K562 (cell line): ENCODE measurements at regions not wholly inside any gene's neighbourhood (a gene's known extent, or its start where the extent isn't known, plus 50 kb on each side); places are given as distances from the start of the nearest gene placed in this dataset.

Experiments
- ATAC-seq: fragments of 200-7000 bp; cut with Tn5 transposase; 3 replicates; pipeline ENCODE4 v1.9.1; 2020; ENCODE audit warnings: moderate library complexity
- BruUV-seq: library from RNA; stranded (reverse); fragments of 400-500 nt; replicated peaks from 2 replicates; lab custom pipeline; 2021; lab: Mats Ljungman, UMichigan
- CTCF ChIA-PET: fragments of 300-600 bp; formaldehyde crosslinking; extraction: SDS; loops from one replicate; lab custom pipeline; 2021; ENCODE audit warnings: low intra/inter-chr PET ratio; lab: Yijun Ruan, JAX
- POLR2A ChIA-PET: fragments of 300-600, 350-650 bp; sonication (Branson Sonifier 250); formaldehyde crosslinking; extraction: SDS; loops from one replicate; lab custom pipeline; 2021; ENCODE audit warnings: antibody characterized with exemption, inconsistent platforms; lab: Yijun Ruan, JAX
- DNase-seq, 4 experiments: peaks; one replicate each; pipeline versions ENCODE4 v3.0.0 to v3.0.0-alpha.2; 2011 to 2018; ENCODE audit warnings: low spot score in 3 of 4, mixed read lengths in 3 of 4; ENCODE audit errors: extremely low read depth in 1 of 4
- FAIRE-seq: peaks from 2 replicates; lab custom pipeline; 2011; peaks lifted over from hg19 to GRCh38; lab: Jason Lieb, UNC
- H2AFZ ChIP-seq: 2 replicates; pipeline ENCODE4 v1.6.0; 2011; ENCODE audit warnings: low read depth, low read length, control low read depth, inconsistent platforms
- H3K27ac ChIP-seq: fragments of 200-600 bp; 3 replicates; pipeline ENCODE4 v1.8.0; 2011; ENCODE audit warnings: low read depth, mild to moderate bottlenecking, control low read depth, inconsistent platforms, low read length, moderate library complexity, mixed read lengths; ENCODE audit errors: extremely low read depth
- H3K27me3 ChIP-seq, 2 experiments: fragments of 300-600 bp in 1 of 2; 2 replicates in 1 of 2; 3 replicates in 1 of 2; pipeline versions ENCODE4 v1.6.0 to v1.8.0; 2011; ENCODE audit warnings: inconsistent platforms in 2 of 2, low read length in 2 of 2, mild to moderate bottlenecking in 1 of 2, mixed read lengths in 1 of 2, moderate library complexity in 1 of 2; ENCODE audit not compliant: control insufficient read depth in 2 of 2, insufficient read depth in 2 of 2
- H3K36me3 ChIP-seq: fragments of 300-600 bp; 3 replicates; pipeline ENCODE4 v1.8.0; 2011; ENCODE audit warnings: mild to moderate bottlenecking, low read length, inconsistent platforms; ENCODE audit not compliant: control insufficient read depth, insufficient read depth
- H3K4me1 ChIP-seq, 2 experiments: fragments of 200-600 bp in 1 of 2; replicated peaks in 1 of 2; 2 replicates in 1 of 2; 3 replicates in 1 of 2; pipeline versions ENCODE4 v1.5.1 to v1.8.0; 2011; ENCODE audit warnings: inconsistent platforms in 2 of 2, low read length in 2 of 2, mild to moderate bottlenecking in 1 of 2, mixed read lengths in 1 of 2, moderate library complexity in 1 of 2; ENCODE audit not compliant: control insufficient read depth in 2 of 2, insufficient read depth in 2 of 2
- H3K4me2 ChIP-seq: 2 replicates; pipeline ENCODE4 v1.6.1; 2011; ENCODE audit warnings: low read length, control low read depth, inconsistent platforms, mixed read lengths; ENCODE audit not compliant: insufficient read depth
- H3K4me3 ChIP-seq: fragments of 200-600 bp; sonication (generic), shearing (Covaris generic); 2 replicates; pipeline ENCODE4 v1.5.1; 2016; ENCODE audit warnings: control low read depth, inconsistent platforms
- H3K79me2 ChIP-seq: fragments of 200-600 bp; 3 replicates; pipeline ENCODE4 v1.8.0; 2011; ENCODE audit warnings: low read length, inconsistent platforms; ENCODE audit not compliant: control insufficient read depth, insufficient read depth
- H3K9ac ChIP-seq, 2 experiments: 2 replicates each; pipeline versions ENCODE4 v1.6.0 to v1.6.1; 2011; ENCODE audit warnings: low read depth in 2 of 2, low read length in 2 of 2, control low read depth in 1 of 2, inconsistent platforms in 1 of 2, mild to moderate bottlenecking in 1 of 2, mixed read lengths in 1 of 2; ENCODE audit not compliant: insufficient read depth in 1 of 2
- H3K9me1 ChIP-seq: one replicate; pipeline ENCODE4 v1.6.0; 2011; ENCODE audit warnings: inconsistent platforms, mild to moderate bottlenecking, low read length, moderate library complexity; ENCODE audit not compliant: control insufficient read depth, insufficient read depth
- H3K9me3 ChIP-seq: replicated peaks from 2 replicates; pipeline ENCODE4 v1.5.1; 2011; ENCODE audit warnings: low read depth, low read length, inconsistent platforms; ENCODE audit not compliant: control insufficient read depth, insufficient read depth
- H4K20me1 ChIP-seq: replicated peaks from 2 replicates; pipeline ENCODE4 v1.6.1; 2011; ENCODE audit warnings: low read length, inconsistent platforms, mixed read lengths; ENCODE audit not compliant: control insufficient read depth, insufficient read depth
- ADNP ChIP-seq: fragments of 200-800 bp; sonication (Bioruptor generic); IDR thresholded peaks from 2 replicates; pipeline ENCODE4 v1.6.1; 2016; ENCODE audit warnings: missing genetic modification characterization, missing compliant biosample characterization
- BCOR ChIP-seq: fragments of 450-650 bp; IDR thresholded peaks from 2 replicates; pipeline ENCODE4 v1.6.1; 2016
- HDAC1 ChIP-seq, 2 experiments: fragments of 450-650 bp; IDR thresholded peaks; 2 replicates each; pipeline ENCODE4 v1.6.1; 2016 to 2017; ENCODE audit warnings: inconsistent platforms in 1 of 2, mild to moderate bottlenecking in 1 of 2, moderate library complexity in 1 of 2
- IRF9 ChIP-seq: fragments of 450-650 bp; IDR thresholded peaks from 2 replicates; pipeline ENCODE4 v1.6.1; 2016; ENCODE audit warnings: missing biosample characterization, missing genetic modification characterization
- KHSRP ChIP-seq: fragments of 450-650 bp; IDR thresholded peaks from 2 replicates; pipeline ENCODE4 v1.6.1; 2017
- LARP7 ChIP-seq: fragments of 450-650 bp; IDR thresholded peaks from 2 replicates; pipeline ENCODE4 v1.6.1; 2016
- SRSF3 ChIP-seq: fragments of 200-400 bp; formaldehyde crosslinking; IDR thresholded peaks from 2 replicates; pipeline ENCODE4 v1.6.1; 2016; ENCODE audit warnings: mild to moderate bottlenecking, low read length, moderate library complexity; ENCODE audit not compliant: insufficient read depth
- THRA ChIP-seq: fragments of 450-650 bp; IDR thresholded peaks from 2 replicates; pipeline ENCODE4 v1.6.1; 2017; ENCODE audit warnings: mild to moderate bottlenecking, moderate library complexity
- ZHX1 ChIP-seq: fragments of 150-350 bp; conservative IDR thresholded peaks from 2 replicates; pipeline ENCODE4 v1.6.1; 2014; ENCODE audit warnings: low read length
- ZNF263 ChIP-seq: sonication (generic); formaldehyde crosslinking; IDR thresholded peaks from 2 replicates; pipeline ENCODE4 v1.8.0; 2022; ENCODE audit warnings: mild to moderate bottlenecking, missing genetic modification reagents, borderline replicate concordance
- WGBS: fragments of 100-300 bp; shearing (Covaris generic); methylation state at CpG from one replicate; pipeline ENCODE4 v1.1.6; 2016; ENCODE audit warnings: low coverage, mixed read lengths; ENCODE audit not compliant: insufficient coverage; ENCODE audit errors: missing lambda C conversion rate; 5-methylcytosine and 5-hydroxymethylcytosine counted together
- in situ Hi-C: fragments of 300-500 bp; cut with MboI; formaldehyde crosslinking; loops from 4 replicates; pipeline ENCODE4 v1.15.0; 2018; ENCODE audit warnings: inconsistent platforms, mixed read lengths
- intact Hi-C: fragments of 100-400 bp; cut with micrococcal nuclease; formaldehyde crosslinking; loops from 2 replicates; pipeline ENCODE4 v1.14.2; 2022

GRCh38 chr10:57624066-57624465 lies 643.6 kb downstream of the IPMK start (continued):
- no peak for TF ChIP-seq THRA
- no peak for TF ChIP-seq ADNP (tag)

GRCh38 chr10:57621466-57621865 lies 646.2 kb downstream of the IPMK start:
- Histone ChIP-seq H3K36me3 (no peaks in the 10 kb centered on the region), H3K4me3 (no peak overlapping the region), H4K20me1 (no peaks in the 10 kb centered on the region), H3K4me1 (no peaks in the 10 kb centered on the region), H3K79me2 (no peaks in the 10 kb centered on the region), H3K4me2 (no peak overlapping the region), H3K9me3 (no peaks in the 10 kb centered on the region; the same call in 1 of the 2 replicates), H3K9me1 (no peaks in the 10 kb centered on the region), H3K27me3 (no peaks in the 10 kb centered on the region), H2AFZ (no peak overlapping the region), H3K27ac (no peak overlapping the region), H3K9ac (no peak overlapping the region)
- FAIRE-seq (no peak), ATAC-seq (no peak), DNase-seq (no peak)
- in situ Hi-C loops (no loop called here), intact Hi-C loops (no loop called here)
- ChIA-PET POLR2A (no interaction called here), CTCF (no interaction called here)
- 1% methylated on average over 3 of the region's 3 CpGs for WGBS
- no peak for TF ChIP-seq SRSF3
- TF ChIP-seq HDAC1 (IDR thresholded peaks at IDR 0.05) = no peak
- no peak for TF ChIP-seq BCOR
- TF ChIP-seq ZNF263 (CRISPR knock-in tag) = no peak
- TF ChIP-seq ZHX1 = no peak
- no peak for TF ChIP-seq IRF9 (tag)
- no peak for TF ChIP-seq KHSRP
- TF ChIP-seq LARP7 = no peak
- no TSS peak for BruUV-seq
